Astrocyte of the cerebellum (primary cell): ENCODE measurements at regions not wholly inside any gene's neighbourhood (a gene's known extent, or its start where the extent isn't known, plus 50 kb on each side); places are given as distances from the start of the nearest gene placed in this dataset.

Source experiments
- DNase-seq: peaks from one replicate; pipeline ENCODE4 v3.0.0-alpha.2; 2011; ENCODE audit warnings: low read depth
- H3K4me3 ChIP-seq: 2 replicates; pipeline ENCODE4 v1.5.1; 2011; ENCODE audit warnings: mild to moderate bottlenecking, low read depth, low read length, moderate library complexity
- CTCF ChIP-seq: IDR thresholded peaks from 2 replicates; pipeline ENCODE4 v1.5.1; 2012; ENCODE audit warnings: low read length, low read depth, moderate library complexity, mild to moderate bottlenecking; ENCODE audit errors: missing control alignments
- in situ Hi-C: cut with HindIII; loops from 2 replicates; pipeline ENCODE4 v1.10.0; 2017; ENCODE audit warnings: low sequenced_read_pairs

- in situ Hi-C loops = loop anchor here (5.0 kb wide), 1 partner anchor 104 kb away; no protein-coding TSS in a partner anchor
- TF ChIP-seq CTCF = no peak
- H3K4me3 ChIP-seq = no peak overlapping the region
- DNase-seq = no peak
These were observed 70.2 kb upstream of the ABI3BP start for GRCh38 chr3:101063401-101063800.

- in situ Hi-C loops = loop anchor here (5.0 kb wide), 1 partner anchor 106 kb away; no protein-coding TSS in a partner anchor
- no peak for DNase-seq
- TF ChIP-seq CTCF = no peak
- H3K4me3 ChIP-seq = no peak overlapping the region
These were observed 68.1 kb upstream of the ABI3BP start for GRCh38 chr3:101061312-101061711.

- no peak for DNase-seq
- in situ Hi-C loops = no loop called here
- TF ChIP-seq CTCF = no peak
- no peak overlapping the region for H3K4me3 ChIP-seq
These were observed 57.6 kb upstream of the ABI3BP start for GRCh38 chr3:101050866-101051265.

- no peak overlapping the region for H3K4me3 ChIP-seq
- in situ Hi-C loops = no loop called here
- TF ChIP-seq CTCF = no peak
- DNase-seq = no peak
These were observed 56.8 kb upstream of the ABI3BP start for GRCh38 chr3:101050046-101050445.

GRCh38 chr3:101049532-101049931 is 56.3 kb upstream of the ABI3BP start:
- TF ChIP-seq CTCF = no peak
- no peak for DNase-seq
- H3K4me3 ChIP-seq = no peak overlapping the region
- in situ Hi-C loops = no loop called here

GRCh38 chr3:101043687-101044078 is 50.5 kb upstream of the ABI3BP start:
- in situ Hi-C loops = no loop called here
- no peak for DNase-seq
- no peak for TF ChIP-seq CTCF
- no peak overlapping the region for H3K4me3 ChIP-seq
